GM18505 (cell line): ENCODE measurements at regions not wholly inside any gene's neighbourhood (a gene's known extent, or its start where the extent isn't known, plus 50 kb on each side); places are given as distances from the start of the nearest gene placed in this dataset.
"Not testable (repeated sequence)": the region's sequence is repeated elsewhere in the genome, so short reads cannot be mapped to it uniquely, and the experiment has no call there.

Experiments used
- ATAC-seq: cut with Tn5 transposase; IDR thresholded peaks from one replicate; pipeline ENCODE4 v1.9.1; 2021; ENCODE audit not compliant: unreplicated experiment
- POLR2A ChIP-seq: IDR thresholded peaks from 4 replicates; pipeline ENCODE4 v1.6.1; 2011; ENCODE audit warnings: borderline replicate concordance; ENCODE audit not compliant: insufficient read depth, insufficient read length; ENCODE audit errors: extremely low read depth

- ATAC-seq: no peak
- no peak for TF ChIP-seq POLR2A
Measured at GRCh38 chr12:73863546-73863945, 674.1 kb upstream of the ATXN7L3B start.

- no peak for ATAC-seq
- TF ChIP-seq POLR2A: no peak
Measured at GRCh38 chr12:73867147-73867546, 670.5 kb upstream of the ATXN7L3B start.

GRCh38 chr12:73877291-73877690 is 660.3 kb upstream of the ATXN7L3B start:
- not testable (repeated sequence) for ATAC-seq

- ATAC-seq: no peak
- no peak for TF ChIP-seq POLR2A
Measured at GRCh38 chr12:73892201-73892600, 645.4 kb upstream of the ATXN7L3B start.

GRCh38 chr12:73898645-73899044 is 639.0 kb upstream of the ATXN7L3B start:
- no peak for TF ChIP-seq POLR2A
- no peak for ATAC-seq

- ATAC-seq: no peak
- no peak for TF ChIP-seq POLR2A
Measured at GRCh38 chr12:73902260-73902659, 635.4 kb upstream of the ATXN7L3B start.

- no peak for ATAC-seq
- no peak for TF ChIP-seq POLR2A
Measured at GRCh38 chr12:73906757-73907156, 630.9 kb upstream of the ATXN7L3B start.

- no peak for TF ChIP-seq POLR2A
- no peak for ATAC-seq
Measured at GRCh38 chr12:73935817-73936216, 601.8 kb upstream of the ATXN7L3B start.

GRCh38 chr12:73947326-73948026 is 590.2 kb upstream of the ATXN7L3B start:
- TF ChIP-seq POLR2A: no peak
- ATAC-seq: no peak

GRCh38 chr12:73950507-73950906 is 587.1 kb upstream of the ATXN7L3B start:
- TF ChIP-seq POLR2A: no peak
- ATAC-seq: no peak

GRCh38 chr12:73951956-73952703 is 585.5 kb upstream of the ATXN7L3B start:
- TF ChIP-seq POLR2A: no peak
- ATAC-seq: no peak

GRCh38 chr12:73964641-73965040 is 573.0 kb upstream of the ATXN7L3B start:
- ATAC-seq: no peak
- no peak for TF ChIP-seq POLR2A

- ATAC-seq: no peak
- TF ChIP-seq POLR2A: no peak
Measured at GRCh38 chr12:73973486-73973885, 564.1 kb upstream of the ATXN7L3B start.

- no peak for TF ChIP-seq POLR2A
- no peak for ATAC-seq
Measured at GRCh38 chr12:73984552-73984951, 553.1 kb upstream of the ATXN7L3B start.
